ENCODE measurements at regions not wholly inside any gene's neighbourhood (a gene's known extent, or its start where the extent isn't known, plus 50 kb on each side); places are given as distances from the start of the nearest gene placed in this dataset.

DNA sequence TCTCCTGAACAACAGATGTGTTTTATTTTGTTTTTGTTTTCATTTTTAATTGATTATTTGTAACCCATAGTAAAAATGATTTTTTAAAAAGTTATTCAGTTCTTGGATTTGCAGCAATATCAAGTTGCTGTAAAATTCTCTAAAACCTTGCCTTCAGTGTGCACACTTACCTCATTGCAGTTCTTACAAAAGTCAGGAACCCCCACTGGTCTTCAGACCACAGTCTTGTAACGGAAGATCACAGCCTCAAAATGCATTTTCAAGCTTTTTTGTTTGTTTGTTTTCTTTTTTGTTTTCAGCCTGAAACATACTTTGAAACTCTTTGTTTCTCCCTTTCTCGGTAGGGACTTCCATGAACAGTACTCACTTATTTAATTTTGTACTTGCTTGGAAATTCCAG lies 1012.8 kb upstream of the GYPC start:
- no peak for TF ChIP-seq YY1 (IDR thresholded peaks at IDR 0.05; ENCODE audit: insufficient read depth, insufficient read length)
- TF ChIP-seq ZNF274 (IDR thresholded peaks at IDR 0.05; ENCODE audit: low read depth, low read length) = no peak
- no peak for TF ChIP-seq SUZ12 (IDR thresholded peaks at IDR 0.05; ENCODE audit: extremely low read depth, insufficient read depth, insufficient read length)
